Choroid plexus epithelial cell (primary cell): ENCODE measurements at regions not wholly inside any gene's neighbourhood (a gene's known extent, or its start where the extent isn't known, plus 50 kb on each side); places are given as distances from the start of the nearest gene placed in this dataset.

ENCODE experiments used
- DNase-seq: peaks from one replicate; pipeline ENCODE4 v3.0.0-alpha.2; 2010; ENCODE audit warnings: low read depth
- H3K4me3 ChIP-seq: 2 replicates; pipeline ENCODE4 v1.5.1; 2011; ENCODE audit warnings: low read depth, mild to moderate bottlenecking, control low read depth, low read length, moderate library complexity
- CTCF ChIP-seq: conservative IDR thresholded peaks from 2 replicates; pipeline ENCODE4 v1.5.1; 2011; ENCODE audit warnings: low read depth, mild to moderate bottlenecking, control low read depth, inconsistent platforms, low read length, moderate library complexity

DNA sequence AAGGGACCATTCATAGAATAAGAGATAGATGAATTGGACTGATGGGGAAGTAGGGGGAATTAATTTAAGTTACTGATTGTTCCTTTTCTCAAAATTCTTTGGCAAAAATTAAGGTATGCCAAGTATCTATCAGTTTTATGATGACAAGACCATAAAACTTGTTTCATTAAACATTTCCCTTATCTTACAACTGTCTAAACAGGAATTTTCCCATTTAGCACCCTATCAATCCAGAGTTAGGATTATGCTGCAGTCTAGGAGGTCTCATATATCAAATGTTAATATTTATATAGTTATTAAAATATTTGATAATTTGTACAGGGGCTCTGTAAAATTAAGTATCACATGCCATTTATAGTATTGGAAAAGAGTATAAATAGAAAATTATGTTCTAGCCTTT is 51.5 kb upstream of the ARID1B start:
- no peak for TF ChIP-seq CTCF
- no peak overlapping the region for H3K4me3 ChIP-seq
- DNase-seq = no peak

DNA sequence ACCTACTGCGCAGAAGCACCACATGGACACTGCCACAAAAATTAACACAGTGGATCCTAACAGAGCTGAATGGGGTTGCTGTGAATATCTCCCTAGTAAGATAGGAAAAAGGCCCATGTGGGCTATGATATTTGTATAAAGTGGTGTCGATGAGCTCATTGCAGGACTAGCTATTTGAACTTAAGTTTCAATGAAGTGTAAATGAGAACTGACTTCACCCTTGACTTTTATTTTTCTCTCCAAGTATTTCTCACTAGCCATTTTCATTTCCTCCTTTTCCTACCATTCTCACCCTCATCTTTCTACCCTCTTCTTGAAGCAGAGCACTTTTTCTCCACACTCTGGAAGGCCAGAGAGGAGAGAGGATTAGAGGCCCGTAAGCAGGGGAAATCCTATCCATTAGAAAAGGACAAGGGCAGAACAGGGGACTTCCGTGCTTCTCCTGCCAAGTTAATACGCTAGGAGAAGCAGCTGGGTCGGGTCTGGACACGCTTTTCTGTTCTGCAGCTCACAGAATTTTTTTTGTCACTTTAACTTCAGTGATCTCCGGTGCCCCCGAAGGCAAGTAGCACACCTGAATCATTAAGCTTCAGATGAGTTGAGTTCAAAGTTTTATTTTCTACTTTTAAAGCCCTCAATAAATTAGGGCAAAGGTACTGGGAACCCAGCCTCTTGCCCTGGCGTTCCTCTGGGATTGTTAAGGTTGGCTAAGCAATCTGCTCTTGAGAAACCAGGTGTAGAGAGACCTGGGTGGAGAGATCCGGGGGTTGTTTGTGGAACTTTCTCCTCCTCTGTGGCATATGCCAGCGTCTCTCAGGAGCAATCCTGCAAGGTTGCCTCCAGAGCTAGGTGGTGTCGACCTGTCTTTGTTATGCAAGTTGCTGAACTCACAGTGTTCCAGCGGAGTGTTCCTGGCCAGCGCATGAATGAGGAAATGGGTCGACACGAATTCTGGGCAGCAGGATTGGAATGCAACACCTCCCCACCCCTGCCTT is 56.2 kb upstream of the ARID1B start:
- no peak for TF ChIP-seq CTCF
- H3K4me3 ChIP-seq = no peak overlapping the region
- DNase-seq = peak; percentile 50

DNA sequence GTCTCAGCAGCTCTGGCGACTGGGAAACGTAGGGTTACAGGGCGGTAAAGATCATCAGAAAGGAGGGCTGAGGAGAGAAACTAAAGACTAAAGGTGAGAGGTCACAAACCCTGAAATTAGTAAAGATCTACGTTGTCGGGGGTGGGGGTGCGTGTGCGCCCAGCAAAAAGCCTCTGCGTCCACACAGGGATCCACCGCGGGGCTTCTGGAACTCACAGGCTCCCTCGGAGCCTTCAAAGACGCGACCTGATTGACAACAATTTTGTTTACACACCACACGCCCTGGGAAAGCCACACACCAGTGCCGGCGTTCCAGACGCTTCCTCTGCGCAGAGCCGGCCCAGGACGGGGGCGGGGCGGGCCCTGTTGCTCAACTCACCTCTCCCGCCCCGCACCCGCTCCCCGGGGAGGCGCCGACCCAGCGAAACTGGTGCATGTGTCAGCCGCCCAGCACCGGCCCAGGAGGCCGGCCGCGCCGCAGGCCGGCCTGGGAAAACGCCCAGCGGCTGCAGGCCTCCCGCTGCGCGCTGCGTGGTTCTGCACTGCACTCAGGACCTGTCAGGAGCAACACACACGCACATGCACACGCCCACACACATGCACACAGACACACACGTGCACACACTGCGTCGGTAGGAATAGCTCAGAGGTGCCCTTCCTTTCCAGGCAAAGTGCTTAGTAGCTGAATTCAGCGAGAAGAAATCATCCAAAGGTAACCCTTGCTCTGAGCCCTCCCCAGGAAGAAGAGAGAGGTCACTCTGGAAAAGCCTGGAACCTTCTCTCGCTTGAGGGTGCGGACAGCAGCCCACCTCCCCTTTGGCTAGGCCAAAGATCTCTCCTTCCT is 57.2 kb upstream of the ARID1B start:
- peak; percentile 98 for DNase-seq
- H3K4me3 ChIP-seq = peak overlapping the region; percentile 42
- TF ChIP-seq CTCF = no peak

DNA sequence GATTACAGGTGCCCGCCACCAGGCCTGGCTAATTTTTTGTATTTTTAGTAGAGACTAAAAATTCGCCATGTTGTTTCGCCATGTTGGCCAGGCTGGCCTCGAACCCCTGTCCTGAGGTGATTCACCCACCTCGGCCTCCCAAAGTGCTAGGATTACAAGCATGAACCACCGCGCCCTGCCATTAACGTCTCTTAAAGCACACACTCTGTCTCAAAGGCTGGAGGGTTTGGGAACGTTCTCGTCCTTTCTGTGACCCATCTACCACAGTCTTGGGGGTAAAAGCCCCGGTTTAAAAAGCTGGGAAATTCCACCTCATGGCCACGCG is 57.8 kb upstream of the ARID1B start:
- no peak for TF ChIP-seq CTCF
- DNase-seq = peak; percentile 46
- peak overlapping the region; percentile 42 for H3K4me3 ChIP-seq

GRCh38 chr6:156718647-156719394 is 58.4 kb upstream of the ARID1B start:
- no peak for TF ChIP-seq CTCF
- no peak overlapping the region for H3K4me3 ChIP-seq
- peak; percentile 70 for DNase-seq

DNA sequence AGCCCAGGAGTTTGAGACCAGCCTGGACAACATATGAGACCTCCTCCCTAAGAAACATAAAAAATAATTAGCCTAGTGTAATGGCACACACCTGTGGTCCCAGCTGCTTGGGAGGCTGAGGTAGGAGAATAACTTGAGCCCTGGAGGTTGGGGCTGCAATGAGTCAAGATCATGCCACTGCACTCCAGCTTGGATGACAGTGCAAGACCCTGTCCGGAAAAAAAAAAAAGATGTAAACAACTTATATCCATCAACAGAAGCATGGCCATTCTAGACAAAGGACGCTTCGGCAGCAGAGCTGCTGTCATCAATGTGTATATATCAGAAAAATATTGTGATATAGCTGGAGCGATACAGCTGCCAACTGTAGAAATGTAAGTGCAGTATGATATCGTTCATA is 59.6 kb upstream of the ARID1B start:
- TF ChIP-seq CTCF = no peak
- H3K4me3 ChIP-seq = no peak overlapping the region
- DNase-seq = no peak
